Upper lobe of left lung (tissue), 6 donors: ENCODE measurements at regions not wholly inside any gene's neighbourhood (a gene's known extent, or its start where the extent isn't known, plus 50 kb on each side); places are given as distances from the start of the nearest gene placed in this dataset.

ENCODE experiments used
- ATAC-seq, 2 donors: fragments of 200-7000 bp; cut with Tn5 transposase; one replicate each; pipeline ENCODE4 v1.9.1; 2022; ENCODE audit warnings: mild to moderate bottlenecking in 2 of 2, moderate library complexity in 2 of 2; ENCODE audit not compliant: low FRiP score in 2 of 2
- DNase-seq, 2 donors: peaks; one replicate each; pipeline ENCODE4 v3.0.0-alpha.2; 2019 to 2020
- H3K27ac ChIP-seq, 4 donors: fragments of 200-600 bp; sonication (generic); one replicate each; pipeline ENCODE4 v1.5.1; 2016 to 2019
- H3K27me3 ChIP-seq, 4 donors: fragments of 200-600 bp; sonication (generic); one replicate each; pipeline ENCODE4 v1.5.1; 2017 to 2019
- H3K36me3 ChIP-seq, 4 donors: fragments of 200-600 bp; sonication (generic); one replicate each; pipeline ENCODE4 v1.5.1; 2016 to 2019
- H3K4me1 ChIP-seq, 4 donors: fragments of 200-600 bp; sonication (generic); one replicate each; pipeline ENCODE4 v1.5.1; 2018 to 2019
- H3K4me3 ChIP-seq, 4 donors: fragments of 200-600 bp; sonication (generic); one replicate each; pipeline ENCODE4 v1.5.1; 2017 to 2019; ENCODE audit warnings: mild to moderate bottlenecking in 2 of 4, moderate library complexity in 1 of 4
- H3K9me3 ChIP-seq, 4 donors: fragments of 200-600 bp; sonication (generic); one replicate each; pipeline ENCODE4 v1.5.1; 2018 to 2019
- EP300 ChIP-seq, 4 donors: sonication (generic); formaldehyde crosslinking; IDR thresholded peaks; one replicate each; pipeline ENCODE4 v1.5.1; 2017; ENCODE audit warnings: antibody characterized with exemption in 4 of 4, control low read depth in 2 of 4
- POLR2A ChIP-seq, 4 donors: fragments of 450-650 bp; IDR thresholded peaks; one replicate each; pipeline ENCODE4 v1.5.1; 2016 to 2017; ENCODE audit warnings: antibody characterized with exemption in 4 of 4, mild to moderate bottlenecking in 2 of 4
- POLR2AphosphoS5 ChIP-seq, 2 donors: sonication (generic); formaldehyde crosslinking; IDR thresholded peaks; one replicate each; pipeline ENCODE4 v1.5.1; 2017; ENCODE audit warnings: antibody characterized with exemption in 2 of 2
- WGBS, 2 donors: methylation state at CpG; one replicate each; pipeline ENCODE4 v1.1.5; 2017 to 2018; 5-methylcytosine and 5-hydroxymethylcytosine counted together
- TF ChIP-seq, protein P1 (sequence below), 6 experiments: fragments of 450-650 bp in 4 of 6; fragments of 200-600 bp in 2 of 6; sonication (generic) in 2 of 6; IDR thresholded peaks; one replicate each; pipeline ENCODE4 v1.5.1; 2016 to 2019; ENCODE audit warnings: antibody characterized with exemption in 6 of 6
- donor health status: DM: no; HTN: no; CAD: no; lungs with moderate emphysema.
- donor health status: DM: no; HTN: yes; CAD: no; lungs with severe emphysema.

DNA sequence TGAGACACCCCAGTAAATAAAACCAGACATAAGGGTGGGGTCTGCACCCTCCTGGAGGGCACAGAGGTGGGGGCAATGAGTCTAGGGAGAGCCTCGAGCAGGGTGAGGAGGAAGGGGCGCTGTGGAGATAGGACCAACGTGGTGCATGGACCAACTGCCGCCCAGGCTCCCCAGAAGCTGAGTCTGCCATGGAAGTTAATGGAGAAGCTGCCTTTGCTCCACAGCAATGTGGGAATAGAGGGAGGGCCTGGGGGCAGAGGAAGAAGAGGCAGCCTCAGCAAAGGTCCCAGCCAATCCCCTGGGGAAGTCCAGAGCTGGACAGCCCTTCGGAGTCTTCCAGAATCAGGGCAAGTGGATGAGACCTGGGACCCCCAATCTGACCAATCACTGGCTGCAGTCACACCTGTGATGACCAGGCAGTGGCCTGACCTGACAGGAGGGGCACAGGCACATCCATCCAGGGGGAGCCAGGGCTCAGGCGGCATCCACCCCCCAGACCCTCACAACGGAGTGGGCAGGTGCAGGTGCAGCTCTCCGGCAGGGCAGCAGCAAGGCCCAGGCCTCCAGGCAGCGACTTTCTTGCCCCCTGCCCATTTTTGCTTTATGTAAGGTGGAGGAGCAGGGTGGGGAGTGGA is 242.2 kb upstream of the PPP2R2D start:
- WGBS, 2 donors, result 91% methylated on average over 6 to 9 of the region's 9 CpGs
- ATAC-seq (no peak), DNase-seq (no peak)
- H3K9me3 ChIP-seq, result peaks cover 0 to 3% (median 0%) of the 10 kb centered on the region in 4 donors
- no peak overlapping the region for H3K27ac ChIP-seq
- no peaks in the 10 kb centered on the region for H3K36me3 ChIP-seq
- H3K27me3 ChIP-seq, result no peaks in the 10 kb centered on the region
- H3K4me3 ChIP-seq, result no peak overlapping the region
- TF ChIP-seq, protein P1, sequence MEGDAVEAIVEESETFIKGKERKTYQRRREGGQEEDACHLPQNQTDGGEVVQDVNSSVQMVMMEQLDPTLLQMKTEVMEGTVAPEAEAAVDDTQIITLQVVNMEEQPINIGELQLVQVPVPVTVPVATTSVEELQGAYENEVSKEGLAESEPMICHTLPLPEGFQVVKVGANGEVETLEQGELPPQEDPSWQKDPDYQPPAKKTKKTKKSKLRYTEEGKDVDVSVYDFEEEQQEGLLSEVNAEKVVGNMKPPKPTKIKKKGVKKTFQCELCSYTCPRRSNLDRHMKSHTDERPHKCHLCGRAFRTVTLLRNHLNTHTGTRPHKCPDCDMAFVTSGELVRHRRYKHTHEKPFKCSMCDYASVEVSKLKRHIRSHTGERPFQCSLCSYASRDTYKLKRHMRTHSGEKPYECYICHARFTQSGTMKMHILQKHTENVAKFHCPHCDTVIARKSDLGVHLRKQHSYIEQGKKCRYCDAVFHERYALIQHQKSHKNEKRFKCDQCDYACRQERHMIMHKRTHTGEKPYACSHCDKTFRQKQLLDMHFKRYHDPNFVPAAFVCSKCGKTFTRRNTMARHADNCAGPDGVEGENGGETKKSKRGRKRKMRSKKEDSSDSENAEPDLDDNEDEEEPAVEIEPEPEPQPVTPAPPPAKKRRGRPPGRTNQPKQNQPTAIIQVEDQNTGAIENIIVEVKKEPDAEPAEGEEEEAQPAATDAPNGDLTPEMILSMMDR (IDR thresholded peaks at IDR 0.05), result no peak
- no peak for TF ChIP-seq EP300 (IDR thresholded peaks at IDR 0.05)
- no peak for TF ChIP-seq POLR2AphosphoS5 (IDR thresholded peaks at IDR 0.05)
- no peak for TF ChIP-seq POLR2A (IDR thresholded peaks at IDR 0.05)
- H3K4me1 ChIP-seq, result no peaks in the 10 kb centered on the region

DNA sequence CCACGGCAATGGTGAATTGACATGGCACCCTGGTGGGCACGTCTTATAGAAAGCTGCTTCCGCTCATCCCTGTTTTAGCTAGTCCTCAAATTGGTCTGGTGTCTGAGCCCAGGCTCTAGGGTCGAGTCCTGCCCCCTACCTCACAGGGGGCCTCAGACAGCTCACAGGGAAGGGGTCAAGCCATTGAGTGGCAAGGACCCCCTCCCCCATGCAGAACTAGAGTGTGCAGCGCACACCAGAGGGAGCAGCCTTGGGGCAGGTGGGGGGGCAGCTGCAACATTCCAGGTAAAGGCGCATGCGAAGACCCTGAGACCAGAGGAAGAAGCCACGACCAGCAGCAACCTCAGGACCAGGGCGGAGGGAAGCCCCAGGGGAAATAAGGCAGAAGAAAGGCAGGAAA is 240.4 kb upstream of the PPP2R2D start:
- Histone ChIP-seq H3K4me1 (no peaks in the 10 kb centered on the region), H3K9me3 (peaks cover 0 to 3% (median 0%) of the 10 kb centered on the region in 4 donors), H3K27ac (no peak overlapping the region), H3K27me3 (no peaks in the 10 kb centered on the region), H3K4me3 (no peak overlapping the region), H3K36me3 (no peaks in the 10 kb centered on the region)
- TF ChIP-seq POLR2AphosphoS5 (IDR thresholded peaks at IDR 0.05) (no peak), POLR2A (IDR thresholded peaks at IDR 0.05) (no peak), EP300 (IDR thresholded peaks at IDR 0.05) (no peak)
- TF ChIP-seq, protein P1 (IDR thresholded peaks at IDR 0.05), result no peak
- WGBS, 2 donors, result 85 to 90% methylated on average over 9 of the region's 9 CpGs
- ATAC-seq (peak in 1 of 2 donors; percentile 44), DNase-seq (no peak)

DNA sequence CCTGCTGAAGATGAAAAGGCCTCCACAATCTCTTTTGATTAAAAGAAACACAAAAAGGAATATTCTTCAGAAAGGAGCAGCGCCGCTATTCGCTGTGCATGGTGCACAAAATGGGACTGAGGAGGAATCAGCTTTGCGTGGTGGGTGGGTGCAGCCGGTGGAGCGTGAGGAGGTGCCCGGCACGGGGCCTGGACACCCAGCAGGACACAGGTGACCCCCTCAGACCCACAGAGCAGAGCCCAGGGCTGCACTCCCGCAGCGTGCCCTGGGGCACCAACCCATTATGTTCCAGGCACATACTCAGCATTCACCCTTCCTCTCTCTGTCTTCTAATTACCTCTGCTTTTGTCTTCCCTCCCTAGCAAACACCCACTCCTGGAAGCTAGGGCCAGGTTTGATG is 238.0 kb upstream of the PPP2R2D start:
- 92 to 97% methylated on average over 10 of the region's 10 CpGs for WGBS, 2 donors
- ATAC-seq (no peak), DNase-seq (peak in 1 of 2 donors; percentile 14)
- no peak overlapping the region for H3K27ac ChIP-seq
- no peaks in the 10 kb centered on the region for H3K27me3 ChIP-seq
- peaks cover 0 to 3% (median 0%) of the 10 kb centered on the region in 4 donors for H3K9me3 ChIP-seq
- H3K4me1 ChIP-seq, result no peaks in the 10 kb centered on the region
- no peaks in the 10 kb centered on the region for H3K36me3 ChIP-seq
- TF ChIP-seq POLR2A (IDR thresholded peaks at IDR 0.05), result no peak
- TF ChIP-seq POLR2AphosphoS5 (IDR thresholded peaks at IDR 0.05), result no peak
- TF ChIP-seq, protein P1 (IDR thresholded peaks at IDR 0.05), result no peak
- TF ChIP-seq EP300 (IDR thresholded peaks at IDR 0.05), result no peak
- H3K4me3 ChIP-seq, result no peak overlapping the region

DNA sequence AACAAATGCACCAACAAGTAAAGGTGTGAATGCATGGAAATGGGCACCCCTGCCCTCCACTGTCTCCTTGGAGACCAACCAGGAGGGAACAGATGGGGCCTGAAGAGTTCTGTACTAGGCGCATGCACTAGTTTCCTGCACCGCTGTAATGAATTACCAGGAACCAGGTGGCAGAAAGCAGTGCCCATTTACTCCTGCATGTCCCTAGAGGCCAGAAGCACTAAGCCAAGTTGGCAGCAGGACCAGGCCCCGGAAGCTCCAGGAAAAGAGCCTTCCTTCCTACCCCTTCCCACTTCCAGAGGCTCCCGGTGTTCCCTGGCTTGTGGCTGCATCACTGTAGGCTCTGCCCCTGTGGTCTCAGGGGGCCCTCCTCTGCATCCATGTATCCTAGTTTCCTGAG is 237.5 kb upstream of the PPP2R2D start:
- 80 to 82% methylated on average over 4 of the region's 4 CpGs for WGBS, 2 donors
- no peaks in the 10 kb centered on the region for H3K27me3 ChIP-seq
- DNase-seq (no peak), ATAC-seq (no peak)
- no peak overlapping the region for H3K4me3 ChIP-seq
- no peaks in the 10 kb centered on the region for H3K36me3 ChIP-seq
- no peak for TF ChIP-seq EP300 (IDR thresholded peaks at IDR 0.05)
- TF ChIP-seq, protein P1 (IDR thresholded peaks at IDR 0.05), result no peak
- no peak for TF ChIP-seq POLR2A (IDR thresholded peaks at IDR 0.05)
- TF ChIP-seq POLR2AphosphoS5 (IDR thresholded peaks at IDR 0.05), result no peak
- H3K27ac ChIP-seq, result no peak overlapping the region
- no peaks in the 10 kb centered on the region for H3K4me1 ChIP-seq
- H3K9me3 ChIP-seq, result peaks cover 0 to 3% (median 0%) of the 10 kb centered on the region in 4 donors

DNA sequence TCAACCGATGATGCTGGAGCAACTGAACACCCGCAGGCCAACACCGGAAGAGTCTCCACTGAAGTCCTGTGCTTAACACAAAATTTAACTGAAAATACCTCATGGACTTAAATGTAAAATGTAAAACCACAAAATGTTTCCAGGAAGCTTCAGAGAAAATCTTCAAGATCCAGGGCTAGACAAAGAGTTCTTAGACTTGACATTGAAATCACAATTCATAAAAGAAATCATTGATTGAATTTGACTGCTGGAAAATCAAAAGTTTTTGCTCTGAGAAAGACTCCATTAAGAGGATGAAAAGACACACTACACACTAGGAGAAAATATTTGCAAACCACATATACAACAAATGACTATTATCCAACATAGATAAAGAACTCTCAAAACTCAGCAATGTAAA is 234.7 kb upstream of the PPP2R2D start:
- TF ChIP-seq POLR2A (IDR thresholded peaks at IDR 0.05), result no peak
- TF ChIP-seq, protein P1 (IDR thresholded peaks at IDR 0.05), result no peak
- no peak for TF ChIP-seq EP300 (IDR thresholded peaks at IDR 0.05)
- no peak for TF ChIP-seq POLR2AphosphoS5 (IDR thresholded peaks at IDR 0.05)
- DNase-seq (no peak), ATAC-seq (no peak)
- H3K27me3 ChIP-seq, result no peaks in the 10 kb centered on the region
- H3K4me1 ChIP-seq, result no peaks in the 10 kb centered on the region
- H3K9me3 ChIP-seq, result no peaks in the 10 kb centered on the region
- no peak overlapping the region for H3K4me3 ChIP-seq
- H3K27ac ChIP-seq, result no peak overlapping the region
- H3K36me3 ChIP-seq, result no peaks in the 10 kb centered on the region
- WGBS, 2 donors, result 96 to 98% methylated on average over 3 of the region's 3 CpGs
